PC-9 (cell line): ENCODE measurements at regions not wholly inside any gene's neighbourhood (a gene's known extent, or its start where the extent isn't known, plus 50 kb on each side); places are given as distances from the start of the nearest gene placed in this dataset.

Source experiments
- CTCF ChIP-seq: fragments of 200-600 bp; sonication (generic); conservative IDR thresholded peaks from 2 replicates; pipeline ENCODE4 v1.6.1; 2017; ENCODE audit warnings: mixed run types, antibody characterized with exemption, mild to moderate bottlenecking, moderate library complexity
- EZH2 ChIP-seq: fragments of 200-600 bp; sonication (generic); IDR thresholded peaks from 2 replicates; pipeline ENCODE4 v1.8.0; 2017; ENCODE audit warnings: antibody characterized with exemption, low read depth

- TF ChIP-seq EZH2 (no peak), CTCF (no peak)
These were observed 616.4 kb downstream of the EFNB2 start for GRCh38 chr13:105918842-105919741.
